Activated CD4-positive, alpha-beta T cell treated with anti-CD3 and anti-CD28 coated beads for 1 hour (primary cell): ENCODE measurements at regions not wholly inside any gene's neighbourhood (a gene's known extent, or its start where the extent isn't known, plus 50 kb on each side); places are given as distances from the start of the nearest gene placed in this dataset.

Experiments
- DNase-seq: peaks from one replicate; pipeline ENCODE4 v3.0.0-alpha.2; 2020

- no peak for DNase-seq
These were observed 240.0 kb downstream of the LOXHD1 start for GRCh38 chr18:46416706-46417638.

GRCh38 chr18:46418663-46419260 is 238.3 kb downstream of the LOXHD1 start:
- DNase-seq: no peak

DNA sequence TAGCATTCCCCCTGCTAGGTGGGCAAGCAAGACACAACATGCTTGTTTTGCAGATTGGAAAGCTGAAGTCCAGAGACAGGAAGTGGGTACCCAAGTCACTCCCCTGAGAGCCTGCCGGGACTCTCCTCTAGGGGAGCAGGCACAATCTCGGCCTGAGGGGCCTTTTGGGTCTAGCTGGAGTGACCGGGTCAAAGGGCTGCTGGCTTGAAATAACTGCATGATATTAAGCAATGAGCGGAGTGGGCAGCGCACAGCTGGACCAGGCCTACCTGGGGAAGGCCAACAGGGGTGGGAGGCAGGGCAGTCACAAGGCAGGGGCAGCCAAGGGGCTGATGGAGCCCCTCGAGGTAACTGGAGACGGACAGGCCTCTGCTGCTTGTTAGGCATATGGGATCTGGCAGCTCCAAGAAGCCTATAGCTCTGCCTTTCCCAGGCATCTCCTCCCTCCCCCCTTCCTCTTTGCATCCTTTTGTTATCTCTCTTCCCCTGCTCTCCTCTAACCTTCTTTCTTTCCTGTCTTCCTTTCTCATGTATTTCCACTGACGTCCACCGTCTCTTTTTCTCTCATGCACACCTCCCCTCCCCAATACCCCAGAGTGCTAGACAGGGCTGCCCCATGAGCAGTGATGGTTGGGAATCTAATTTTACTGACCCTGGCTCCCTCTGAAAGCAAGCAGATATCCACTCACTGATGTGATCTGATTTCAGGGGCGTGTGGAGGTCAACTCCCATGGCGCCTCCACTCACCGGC is 237.5 kb downstream of the LOXHD1 start:
- DNase-seq: no peak

DNA sequence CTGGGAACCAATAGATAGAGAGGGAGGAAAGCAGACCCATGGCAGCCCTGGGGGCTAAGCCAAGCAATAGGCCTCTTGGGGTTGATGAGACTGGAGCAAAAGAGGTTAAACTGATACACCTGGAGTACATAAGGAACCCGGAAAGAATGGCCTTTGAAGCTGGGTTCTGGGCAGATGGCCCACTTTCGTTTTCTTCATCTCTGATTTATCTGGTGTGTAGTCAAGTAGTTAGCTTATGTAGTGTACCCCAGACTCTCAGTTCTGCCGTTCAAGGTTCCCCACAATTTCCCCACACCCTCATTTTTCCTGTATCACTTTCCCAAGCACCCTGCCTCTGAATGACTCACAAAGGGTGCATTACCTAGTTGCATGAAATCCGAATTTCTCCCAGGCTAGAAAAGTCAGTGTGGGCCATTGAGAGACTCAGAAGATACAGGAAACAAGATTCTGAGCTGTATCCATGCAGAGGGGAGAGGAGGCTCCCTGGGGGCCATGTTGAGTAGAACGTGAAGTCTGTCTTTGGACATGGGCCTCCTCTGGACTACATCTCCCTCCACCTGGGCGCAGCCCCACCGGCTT is 235.0 kb downstream of the LOXHD1 start:
- DNase-seq: no peak

DNA sequence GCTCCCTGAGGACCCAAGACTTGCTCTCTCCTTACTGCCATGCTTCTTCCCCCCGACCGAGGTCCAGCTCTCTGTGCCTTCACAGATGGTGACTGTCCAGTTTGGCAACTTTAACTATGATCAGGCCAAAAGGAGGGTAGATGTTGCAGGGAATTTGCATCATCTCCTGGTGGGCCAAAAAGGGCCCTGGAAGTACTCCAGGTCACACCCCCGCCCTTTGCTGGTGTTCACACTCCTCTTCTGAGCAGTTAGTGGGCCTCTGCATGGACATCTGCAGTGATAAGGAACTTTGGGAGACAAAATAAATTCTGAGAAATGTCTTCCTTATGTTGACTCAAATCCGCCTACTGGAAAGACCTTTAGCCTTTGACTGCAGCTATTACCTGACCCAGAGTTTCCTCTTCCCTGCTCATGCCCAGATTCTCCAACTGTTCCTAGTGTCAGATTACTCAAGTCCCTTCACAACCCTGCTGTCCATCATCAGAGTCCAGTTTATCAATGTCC is 234.4 kb downstream of the LOXHD1 start:
- DNase-seq: no peak

DNA sequence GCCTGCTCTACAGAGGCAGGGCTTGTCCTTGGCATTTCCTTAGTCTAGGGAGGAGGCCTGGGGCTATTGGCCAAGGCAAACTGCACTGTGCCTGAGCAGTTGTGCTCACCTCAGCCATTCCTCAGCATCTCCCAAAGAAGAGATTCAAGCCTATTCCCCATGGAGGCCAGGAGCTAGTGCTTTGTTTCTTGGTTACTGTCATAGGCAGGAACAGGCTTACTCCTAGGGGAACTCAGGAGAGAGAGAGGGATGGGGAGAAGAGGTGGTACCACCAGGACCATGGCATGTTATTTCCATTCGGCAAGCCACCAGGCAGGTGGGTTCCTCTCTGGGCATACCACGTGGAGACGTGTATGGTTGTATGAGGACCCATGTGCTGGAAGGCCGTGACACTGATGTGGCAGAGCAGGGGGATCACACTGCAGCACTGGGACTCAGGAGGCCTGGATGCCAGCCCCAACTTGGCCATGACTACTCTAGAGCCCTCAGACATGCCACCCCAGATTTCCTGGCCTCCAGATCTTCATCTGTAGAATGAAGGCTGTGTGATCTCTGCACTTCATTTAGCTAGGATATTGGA is 233.7 kb downstream of the LOXHD1 start:
- DNase-seq: no peak

- no peak for DNase-seq
These were observed 232.1 kb downstream of the LOXHD1 start for GRCh38 chr18:46424898-46425297.

DNA sequence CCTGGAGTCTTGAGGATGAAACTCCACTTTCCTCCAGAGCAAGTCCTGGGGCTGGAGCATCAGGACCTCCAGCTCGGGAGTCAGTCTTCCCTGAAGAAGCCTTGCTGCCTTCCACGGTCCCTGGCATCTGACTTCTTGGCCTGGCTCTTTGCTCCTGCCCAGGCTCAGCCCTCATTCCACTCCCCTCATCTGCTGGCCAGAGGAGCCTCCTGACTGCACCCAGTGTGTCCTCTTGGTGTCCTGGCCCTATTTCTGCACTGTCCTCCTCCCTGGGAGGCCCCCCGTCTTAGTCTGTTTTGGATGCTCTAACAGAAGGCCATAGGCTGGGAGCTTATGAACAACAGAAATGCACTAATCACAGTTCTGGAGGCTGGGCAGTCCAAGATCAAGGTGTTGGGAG is 231.5 kb downstream of the LOXHD1 start:
- no peak for DNase-seq

- DNase-seq: no peak
These were observed 230.9 kb downstream of the LOXHD1 start for GRCh38 chr18:46426021-46426678.

DNA sequence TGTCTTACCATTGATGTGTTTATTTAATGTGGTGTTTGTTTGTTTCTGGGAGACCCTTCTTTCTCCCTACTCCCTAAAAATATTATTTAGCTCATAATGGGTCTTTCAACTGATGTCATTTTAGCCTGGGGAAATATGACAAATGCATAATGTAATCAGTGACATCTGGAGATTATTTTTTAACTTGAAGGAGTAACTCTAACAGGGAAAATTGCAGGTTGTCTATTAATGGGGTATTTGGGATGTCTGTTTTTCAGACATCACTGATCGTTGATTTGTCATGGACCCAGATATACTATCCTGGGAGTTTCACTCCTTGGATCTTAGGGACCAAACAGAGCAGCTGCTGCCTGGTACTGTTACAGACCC is 230.4 kb downstream of the LOXHD1 start:
- DNase-seq: no peak
